ENCODE measurements at regions not wholly inside any gene's neighbourhood (a gene's known extent, or its start where the extent isn't known, plus 50 kb on each side); places are given as distances from the start of the nearest gene placed in this dataset.
"Not testable (repeated sequence)": the region's sequence is repeated elsewhere in the genome, so short reads cannot be mapped to it uniquely, and the experiment has no call there.

DNA sequence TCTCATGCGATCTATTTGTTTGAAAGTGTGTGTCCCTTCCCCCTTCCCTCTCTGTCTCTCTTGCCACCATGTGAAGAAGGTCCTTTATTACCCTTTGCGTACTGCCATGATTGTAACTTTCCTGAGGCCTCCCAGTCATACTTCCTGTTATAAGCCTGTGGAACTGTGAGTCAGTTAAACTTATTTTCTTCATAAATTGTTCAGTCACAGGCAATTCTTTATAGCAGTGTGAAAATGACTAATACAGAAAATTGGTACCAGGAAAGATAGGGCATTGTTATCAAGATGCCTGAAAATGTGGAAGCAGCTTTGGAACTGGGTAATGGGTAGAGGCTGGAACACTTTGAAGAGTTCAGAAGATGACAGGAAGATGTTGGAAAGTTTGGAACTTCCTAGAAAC, 743.7 kb upstream of the NECTIN3 start:
- H3K36me3 ChIP-seq (ENCODE audit: low read depth, low read length): no peaks in the 10 kb centered on the region
- intact Hi-C loops (cut with micrococcal nuclease): no loop called here
- no peak overlapping the region for H2AFZ ChIP-seq (ENCODE audit: low read length)
- BruUV-seq (replicated peaks): no TSS peak
- peak; percentile 31; the same call in 1 of the 2 replicates for ATAC-seq
- TF ChIP-seq EZH2phosphoT487 (IDR thresholded peaks at IDR 0.05; ENCODE audit: borderline replicate concordance, low read length) (no peak), EZH2 (IDR thresholded peaks at IDR 0.05; ENCODE audit: low read length, unreplicated experiment) (no peak)
- TF ChIP-seq, protein P1, sequence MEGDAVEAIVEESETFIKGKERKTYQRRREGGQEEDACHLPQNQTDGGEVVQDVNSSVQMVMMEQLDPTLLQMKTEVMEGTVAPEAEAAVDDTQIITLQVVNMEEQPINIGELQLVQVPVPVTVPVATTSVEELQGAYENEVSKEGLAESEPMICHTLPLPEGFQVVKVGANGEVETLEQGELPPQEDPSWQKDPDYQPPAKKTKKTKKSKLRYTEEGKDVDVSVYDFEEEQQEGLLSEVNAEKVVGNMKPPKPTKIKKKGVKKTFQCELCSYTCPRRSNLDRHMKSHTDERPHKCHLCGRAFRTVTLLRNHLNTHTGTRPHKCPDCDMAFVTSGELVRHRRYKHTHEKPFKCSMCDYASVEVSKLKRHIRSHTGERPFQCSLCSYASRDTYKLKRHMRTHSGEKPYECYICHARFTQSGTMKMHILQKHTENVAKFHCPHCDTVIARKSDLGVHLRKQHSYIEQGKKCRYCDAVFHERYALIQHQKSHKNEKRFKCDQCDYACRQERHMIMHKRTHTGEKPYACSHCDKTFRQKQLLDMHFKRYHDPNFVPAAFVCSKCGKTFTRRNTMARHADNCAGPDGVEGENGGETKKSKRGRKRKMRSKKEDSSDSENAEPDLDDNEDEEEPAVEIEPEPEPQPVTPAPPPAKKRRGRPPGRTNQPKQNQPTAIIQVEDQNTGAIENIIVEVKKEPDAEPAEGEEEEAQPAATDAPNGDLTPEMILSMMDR (conservative IDR thresholded peaks at IDR 0.05; ENCODE audit: low read depth, low read length): no peak
- H3K9ac ChIP-seq (ENCODE audit: low read length): no peak overlapping the region
- no peaks in the 10 kb centered on the region for H3K9me2 ChIP-seq (replicated peaks; ENCODE audit: low read length)
- H4K20me1 ChIP-seq (ENCODE audit: low read length): no peaks in the 10 kb centered on the region
- no peak overlapping the region for H3K4me2 ChIP-seq (ENCODE audit: low read length)
- H3F3A ChIP-seq (ENCODE audit: low read length, unreplicated experiment): no peaks in the 10 kb centered on the region
- no peaks in the 10 kb centered on the region for H3K4me1 ChIP-seq (ENCODE audit: insufficient read depth, low read length)
- H3K4me3 ChIP-seq (ENCODE audit: low read length): no peak overlapping the region
- ChIA-PET POLR2A (ENCODE audit: unreplicated experiment) (no interaction called here), CTCF (no interaction called here)
- no peaks in the 10 kb centered on the region for H3K9me3 ChIP-seq (ENCODE audit: low read length)
- no peaks in the 10 kb centered on the region for H3K27me3 ChIP-seq (ENCODE audit: low read length)
- H3K27ac ChIP-seq (ENCODE audit: low read length): no peak overlapping the region
- no peak for DNase-seq
- H3K79me2 ChIP-seq (ENCODE audit: low read length): no peaks in the 10 kb centered on the region

DNA sequence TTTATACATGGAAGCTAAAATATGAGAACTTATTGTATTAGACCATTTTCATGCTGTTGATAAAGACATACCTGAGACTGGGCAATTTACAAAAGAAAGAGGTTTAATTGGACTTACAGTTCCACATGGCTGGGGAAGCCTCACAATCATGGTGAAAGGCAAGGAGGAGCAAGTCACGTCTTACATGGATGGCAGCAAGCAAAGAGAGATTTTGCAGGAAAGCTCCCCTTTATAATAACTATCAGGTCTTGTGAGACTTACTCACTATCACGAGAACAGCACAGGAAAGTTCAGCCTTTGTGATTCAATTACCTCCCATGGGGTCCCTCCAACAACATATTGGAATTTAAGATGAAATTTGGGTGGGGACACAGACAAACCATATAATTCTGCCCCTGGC, 740.1 kb upstream of the NECTIN3 start:
- H3K27me3 ChIP-seq (ENCODE audit: low read length); H3K36me3 ChIP-seq (ENCODE audit: low read depth, low read length); DNase-seq; H3K9ac ChIP-seq (ENCODE audit: low read length); H3K79me2 ChIP-seq (ENCODE audit: low read length); ATAC-seq; H3K4me3 ChIP-seq (ENCODE audit: low read length); CTCF ChIA-PET; H2AFZ ChIP-seq (ENCODE audit: low read length); H3F3A ChIP-seq (ENCODE audit: low read length, unreplicated experiment); intact Hi-C loops (cut with micrococcal nuclease); H3K4me2 ChIP-seq (ENCODE audit: low read length); H4K20me1 ChIP-seq (ENCODE audit: low read length); POLR2A ChIA-PET (ENCODE audit: unreplicated experiment); H3K9me2 ChIP-seq (replicated peaks; ENCODE audit: low read length); H3K4me1 ChIP-seq (ENCODE audit: insufficient read depth, low read length); BruUV-seq (replicated peaks); H3K27ac ChIP-seq (ENCODE audit: low read length); H3K9me3 ChIP-seq (ENCODE audit: low read length): not testable (repeated sequence)

DNA sequence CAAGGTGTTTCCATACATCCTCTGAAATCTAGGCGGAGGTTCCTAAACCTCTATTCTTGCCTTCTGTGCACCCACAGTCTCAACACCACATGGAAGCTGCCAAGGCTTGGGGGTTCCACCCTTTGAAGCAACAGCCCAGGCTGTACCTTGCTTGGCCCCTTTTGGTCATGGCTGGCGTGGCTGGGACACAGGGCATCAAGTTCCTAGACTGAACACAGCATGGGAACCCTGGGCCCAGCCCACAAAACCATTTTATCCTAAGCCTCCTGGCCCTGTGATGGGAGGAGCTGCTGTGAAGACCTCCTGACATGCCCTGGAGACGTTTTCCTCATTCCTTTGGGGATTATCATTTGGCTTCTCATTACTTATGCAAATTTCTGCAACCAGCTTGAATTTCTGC, 739.0 kb upstream of the NECTIN3 start:
- ChIA-PET CTCF (no interaction called here), POLR2A (ENCODE audit: unreplicated experiment) (no interaction called here)
- no peak for ATAC-seq

More for the DNA sequence above, 739.0 kb upstream of the NECTIN3 start:
- H3K79me2 ChIP-seq (ENCODE audit: low read length): no peaks in the 10 kb centered on the region
- no peaks in the 10 kb centered on the region for H3K27me3 ChIP-seq (ENCODE audit: low read length)
- intact Hi-C loops (cut with micrococcal nuclease): no loop called here
- no peaks in the 10 kb centered on the region for H3K9me2 ChIP-seq (replicated peaks; ENCODE audit: low read length)
- no peaks in the 10 kb centered on the region for H4K20me1 ChIP-seq (ENCODE audit: low read length)
- H3K27ac ChIP-seq (ENCODE audit: low read length): no peak overlapping the region
- no peaks in the 10 kb centered on the region for H3K9me3 ChIP-seq (ENCODE audit: low read length)
- H3F3A ChIP-seq (ENCODE audit: low read length, unreplicated experiment): no peaks in the 10 kb centered on the region
- no peak overlapping the region for H3K4me3 ChIP-seq (ENCODE audit: low read length)
- no peak overlapping the region for H2AFZ ChIP-seq (ENCODE audit: low read length)
- no peaks in the 10 kb centered on the region for H3K4me1 ChIP-seq (ENCODE audit: insufficient read depth, low read length)
- DNase-seq: no peak
- BruUV-seq (replicated peaks): no TSS peak
- no peak for TF ChIP-seq EZH2phosphoT487 (IDR thresholded peaks at IDR 0.05; ENCODE audit: borderline replicate concordance, low read length)
- TF ChIP-seq, protein P1 (conservative IDR thresholded peaks at IDR 0.05; ENCODE audit: low read depth, low read length): no peak
- no peak for TF ChIP-seq EZH2 (IDR thresholded peaks at IDR 0.05; ENCODE audit: low read length, unreplicated experiment)
- no peak overlapping the region for H3K9ac ChIP-seq (ENCODE audit: low read length)
- H3K4me2 ChIP-seq (ENCODE audit: low read length): no peak overlapping the region
- H3K36me3 ChIP-seq (ENCODE audit: low read depth, low read length): no peaks in the 10 kb centered on the region

Measured in PC-3 (cell line).